RWPE2 (cell line): ENCODE measurements at regions not wholly inside any gene's neighbourhood (a gene's known extent, or its start where the extent isn't known, plus 50 kb on each side); places are given as distances from the start of the nearest gene placed in this dataset.

Experiments used
- ATAC-seq: fragments of 200-7000 bp; cut with Tn5 transposase; 3 replicates; pipeline ENCODE4 v1.9.1; 2021; ENCODE audit warnings: low read depth
- DNase-seq: peaks from one replicate; pipeline ENCODE4 v3.0.0-alpha.2; 2020; ENCODE audit warnings: low spot score
- H3K27ac ChIP-seq: fragments of 450-650 bp; 2 replicates; pipeline ENCODE4 v1.5.1; 2017; ENCODE audit warnings: mild to moderate bottlenecking; ENCODE audit not compliant: poor library complexity, severe bottlenecking
- H3K27me3 ChIP-seq: fragments of 250-450 bp; sonication (Bioruptor Pico); 2 replicates; pipeline ENCODE4 v1.5.1; 2021; ENCODE audit warnings: mild to moderate bottlenecking, moderate library complexity; ENCODE audit not compliant: insufficient read depth, poor library complexity, severe bottlenecking
- H3K36me3 ChIP-seq: fragments of 250-450 bp; sonication (Bioruptor Pico); 2 replicates; pipeline ENCODE4 v1.5.1; 2020; ENCODE audit warnings: low read depth, mild to moderate bottlenecking, moderate library complexity
- H3K4me1 ChIP-seq: fragments of 250-450 bp; sonication (Bioruptor Pico); 2 replicates; pipeline ENCODE4 v1.5.1; 2021; ENCODE audit warnings: mild to moderate bottlenecking, moderate library complexity; ENCODE audit not compliant: insufficient read depth, poor library complexity, severe bottlenecking
- H3K4me3 ChIP-seq: fragments of 250-450 bp; sonication (Bioruptor Pico); 2 replicates; pipeline ENCODE4 v1.5.1; 2021; ENCODE audit warnings: mild to moderate bottlenecking, moderate library complexity; ENCODE audit not compliant: severe bottlenecking
- H3K9me3 ChIP-seq: fragments of 250-450 bp; sonication (Bioruptor Pico); 2 replicates; pipeline ENCODE4 v1.5.1; 2021; ENCODE audit warnings: mild to moderate bottlenecking, moderate library complexity; ENCODE audit not compliant: severe bottlenecking
- TF ChIP-seq, protein P1 (sequence below): fragments of 450-650 bp; IDR thresholded peaks from one replicate; pipeline ENCODE4 v1.5.1; 2017; ENCODE audit warnings: mild to moderate bottlenecking, moderate library complexity; ENCODE audit not compliant: poor library complexity, severe bottlenecking

DNA sequence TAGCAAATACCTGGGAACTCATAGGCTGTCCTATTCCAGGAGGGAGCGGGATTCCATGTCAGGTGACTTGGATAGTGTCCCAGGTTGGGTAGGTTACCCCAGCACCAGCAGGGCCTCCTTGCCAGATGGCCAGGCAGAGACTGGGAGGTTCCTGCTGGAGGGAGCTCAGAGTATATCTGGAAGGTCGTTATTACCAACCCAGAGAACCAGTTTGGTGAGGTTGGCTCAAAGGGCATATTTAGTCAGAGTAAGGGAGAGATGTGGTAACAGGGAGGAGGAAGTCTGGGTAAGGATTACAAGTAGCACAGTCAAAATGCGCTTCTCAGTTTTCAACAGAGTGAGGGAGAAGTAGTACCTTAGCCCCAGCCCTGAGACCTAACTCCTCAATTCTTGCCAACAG lies 53.3 kb upstream of the LNX1 start:
- Histone ChIP-seq H3K27ac (no peak overlapping the region), H3K27me3 (no peaks in the 10 kb centered on the region)
- DNase-seq = no peak

More for the DNA sequence above, 53.3 kb upstream of the LNX1 start:
- H3K4me3 ChIP-seq = no peak overlapping the region
- ATAC-seq = peak; percentile 64; the same call in 2 of the 3 replicates
- no peaks in the 10 kb centered on the region for H3K9me3 ChIP-seq
- no peaks in the 10 kb centered on the region for H3K36me3 ChIP-seq
- no peaks in the 10 kb centered on the region for H3K4me1 ChIP-seq
- TF ChIP-seq, protein P1, sequence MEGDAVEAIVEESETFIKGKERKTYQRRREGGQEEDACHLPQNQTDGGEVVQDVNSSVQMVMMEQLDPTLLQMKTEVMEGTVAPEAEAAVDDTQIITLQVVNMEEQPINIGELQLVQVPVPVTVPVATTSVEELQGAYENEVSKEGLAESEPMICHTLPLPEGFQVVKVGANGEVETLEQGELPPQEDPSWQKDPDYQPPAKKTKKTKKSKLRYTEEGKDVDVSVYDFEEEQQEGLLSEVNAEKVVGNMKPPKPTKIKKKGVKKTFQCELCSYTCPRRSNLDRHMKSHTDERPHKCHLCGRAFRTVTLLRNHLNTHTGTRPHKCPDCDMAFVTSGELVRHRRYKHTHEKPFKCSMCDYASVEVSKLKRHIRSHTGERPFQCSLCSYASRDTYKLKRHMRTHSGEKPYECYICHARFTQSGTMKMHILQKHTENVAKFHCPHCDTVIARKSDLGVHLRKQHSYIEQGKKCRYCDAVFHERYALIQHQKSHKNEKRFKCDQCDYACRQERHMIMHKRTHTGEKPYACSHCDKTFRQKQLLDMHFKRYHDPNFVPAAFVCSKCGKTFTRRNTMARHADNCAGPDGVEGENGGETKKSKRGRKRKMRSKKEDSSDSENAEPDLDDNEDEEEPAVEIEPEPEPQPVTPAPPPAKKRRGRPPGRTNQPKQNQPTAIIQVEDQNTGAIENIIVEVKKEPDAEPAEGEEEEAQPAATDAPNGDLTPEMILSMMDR = no peak
